SU-DHL-6 (cell line): ENCODE measurements at regions not wholly inside any gene's neighbourhood (a gene's known extent, or its start where the extent isn't known, plus 50 kb on each side); places are given as distances from the start of the nearest gene placed in this dataset.

Source experiments
- H2AFZ ChIP-seq: fragments of 200-600 bp; sonication (generic); 2 replicates; pipeline ENCODE4 v1.6.1; 2014; ENCODE audit warnings: low read depth, mild to moderate bottlenecking, moderate library complexity, mixed read lengths, antibody characterized with exemption, low read length; ENCODE audit not compliant: severe bottlenecking
- H3F3A ChIP-seq: fragments of 200-600 bp; shearing (Covaris generic); 2 replicates; pipeline ENCODE4 v1.6.0; 2016; ENCODE audit warnings: antibody characterized with exemption, mild to moderate bottlenecking; ENCODE audit not compliant: insufficient read depth
- H3K27ac ChIP-seq: fragments of 200-600 bp; sonication (generic); 2 replicates; pipeline ENCODE4 v1.5.1; 2016; ENCODE audit warnings: low read depth, mild to moderate bottlenecking, low read length, moderate library complexity, mixed read lengths
- H3K27me3 ChIP-seq: fragments of 200-600 bp; sonication (generic), shearing (Covaris generic); 2 replicates; pipeline ENCODE4 v1.6.0; 2014; ENCODE audit warnings: mild to moderate bottlenecking, low read length
- H3K36me3 ChIP-seq: fragments of 200-600 bp; sonication (generic); 2 replicates; pipeline ENCODE4 v1.6.1; 2014; ENCODE audit warnings: mild to moderate bottlenecking, low read length, mixed read lengths
- H3K4me2 ChIP-seq: fragments of 300-600, 200-600 bp; shearing (Covaris generic), sonication (generic); 2 replicates; pipeline ENCODE4 v1.6.0; 2014; ENCODE audit warnings: low read length, low read depth, mild to moderate bottlenecking; ENCODE audit not compliant: poor library complexity, severe bottlenecking
- H3K4me3 ChIP-seq: fragments of 200-600 bp; sonication (generic); 2 replicates; pipeline ENCODE4 v1.5.1; 2014; ENCODE audit warnings: antibody characterized with exemption, low read length, mild to moderate bottlenecking, mixed read lengths; ENCODE audit not compliant: insufficient read depth, poor library complexity, severe bottlenecking
- H3K79me2 ChIP-seq: fragments of 200-600 bp; sonication (generic); 2 replicates; pipeline ENCODE4 v1.6.1; 2014; ENCODE audit warnings: mild to moderate bottlenecking, low read length, moderate library complexity; ENCODE audit not compliant: insufficient read depth
- H3K9ac ChIP-seq: fragments of 200-600 bp; sonication (generic); 2 replicates; pipeline ENCODE4 v1.7.0; 2014; ENCODE audit warnings: mild to moderate bottlenecking, low read length
- H3K9me2 ChIP-seq: fragments of 200-600 bp; sonication (generic); replicated peaks from 2 replicates; pipeline ENCODE4 v1.6.1; 2014; ENCODE audit warnings: low read length; ENCODE audit not compliant: insufficient read depth
- H3K9me3 ChIP-seq: fragments of 200-600 bp; sonication (generic); 2 replicates; pipeline ENCODE4 v1.6.1; 2014; ENCODE audit warnings: low read length, mixed read lengths; ENCODE audit not compliant: insufficient read depth
- H4K20me1 ChIP-seq: fragments of 200-600 bp; sonication (generic); 2 replicates; pipeline ENCODE4 v1.6.1; 2014; ENCODE audit warnings: low read depth, mild to moderate bottlenecking, antibody characterized with exemption, low read length, moderate library complexity, mixed read lengths
- EZH2phosphoT487 ChIP-seq: fragments of 200-600 bp; sonication (generic), shearing (Covaris generic); conservative IDR thresholded peaks from 2 replicates; pipeline ENCODE4 v1.6.1; 2018; ENCODE audit warnings: mild to moderate bottlenecking, antibody characterized with exemption, low read length, moderate library complexity, mixed read lengths
- TF ChIP-seq, protein P1 (sequence below): fragments of 200-600 bp; sonication (generic); IDR thresholded peaks from one replicate; pipeline ENCODE4 v1.5.1; 2017; ENCODE audit warnings: antibody characterized with exemption, mild to moderate bottlenecking, low read length, moderate library complexity; ENCODE audit not compliant: insufficient read depth, poor library complexity, severe bottlenecking

DNA sequence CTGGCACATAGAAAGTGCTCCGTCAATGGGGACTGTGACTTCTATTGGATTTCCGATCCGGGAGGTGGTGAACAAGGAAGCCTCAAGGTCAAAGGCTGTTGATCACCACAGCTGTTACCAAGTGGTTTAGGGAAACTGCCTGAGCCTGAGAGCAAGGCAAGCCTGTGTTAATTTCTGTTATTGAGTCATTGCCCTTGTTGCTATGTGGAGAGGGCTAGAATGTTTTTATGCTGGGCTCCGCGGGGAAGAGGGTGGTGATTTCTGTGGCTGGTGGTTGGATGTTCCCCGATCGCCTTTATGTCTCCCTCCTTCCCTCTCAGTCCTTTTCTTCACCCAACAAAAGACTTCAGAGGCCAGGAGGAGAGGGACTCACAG, 108.5 kb upstream of the ALX4 start:
- H3K79me2 ChIP-seq: no peaks in the 10 kb centered on the region
- no peaks in the 10 kb centered on the region for H3K36me3 ChIP-seq
- H4K20me1 ChIP-seq: no peaks in the 10 kb centered on the region
- no peaks in the 10 kb centered on the region for H3F3A ChIP-seq
- no peak overlapping the region for H3K4me3 ChIP-seq
- H3K9me2 ChIP-seq: no peaks in the 10 kb centered on the region
- no peak for TF ChIP-seq EZH2phosphoT487
- TF ChIP-seq, protein P1, sequence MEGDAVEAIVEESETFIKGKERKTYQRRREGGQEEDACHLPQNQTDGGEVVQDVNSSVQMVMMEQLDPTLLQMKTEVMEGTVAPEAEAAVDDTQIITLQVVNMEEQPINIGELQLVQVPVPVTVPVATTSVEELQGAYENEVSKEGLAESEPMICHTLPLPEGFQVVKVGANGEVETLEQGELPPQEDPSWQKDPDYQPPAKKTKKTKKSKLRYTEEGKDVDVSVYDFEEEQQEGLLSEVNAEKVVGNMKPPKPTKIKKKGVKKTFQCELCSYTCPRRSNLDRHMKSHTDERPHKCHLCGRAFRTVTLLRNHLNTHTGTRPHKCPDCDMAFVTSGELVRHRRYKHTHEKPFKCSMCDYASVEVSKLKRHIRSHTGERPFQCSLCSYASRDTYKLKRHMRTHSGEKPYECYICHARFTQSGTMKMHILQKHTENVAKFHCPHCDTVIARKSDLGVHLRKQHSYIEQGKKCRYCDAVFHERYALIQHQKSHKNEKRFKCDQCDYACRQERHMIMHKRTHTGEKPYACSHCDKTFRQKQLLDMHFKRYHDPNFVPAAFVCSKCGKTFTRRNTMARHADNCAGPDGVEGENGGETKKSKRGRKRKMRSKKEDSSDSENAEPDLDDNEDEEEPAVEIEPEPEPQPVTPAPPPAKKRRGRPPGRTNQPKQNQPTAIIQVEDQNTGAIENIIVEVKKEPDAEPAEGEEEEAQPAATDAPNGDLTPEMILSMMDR: no peak
- H3K4me2 ChIP-seq: no peak overlapping the region
- no peaks in the 10 kb centered on the region for H3K9me3 ChIP-seq
- H2AFZ ChIP-seq: no peak overlapping the region
- H3K27ac ChIP-seq: no peak overlapping the region
- H3K9ac ChIP-seq: no peak overlapping the region
- H3K27me3 ChIP-seq: no peaks in the 10 kb centered on the region

DNA sequence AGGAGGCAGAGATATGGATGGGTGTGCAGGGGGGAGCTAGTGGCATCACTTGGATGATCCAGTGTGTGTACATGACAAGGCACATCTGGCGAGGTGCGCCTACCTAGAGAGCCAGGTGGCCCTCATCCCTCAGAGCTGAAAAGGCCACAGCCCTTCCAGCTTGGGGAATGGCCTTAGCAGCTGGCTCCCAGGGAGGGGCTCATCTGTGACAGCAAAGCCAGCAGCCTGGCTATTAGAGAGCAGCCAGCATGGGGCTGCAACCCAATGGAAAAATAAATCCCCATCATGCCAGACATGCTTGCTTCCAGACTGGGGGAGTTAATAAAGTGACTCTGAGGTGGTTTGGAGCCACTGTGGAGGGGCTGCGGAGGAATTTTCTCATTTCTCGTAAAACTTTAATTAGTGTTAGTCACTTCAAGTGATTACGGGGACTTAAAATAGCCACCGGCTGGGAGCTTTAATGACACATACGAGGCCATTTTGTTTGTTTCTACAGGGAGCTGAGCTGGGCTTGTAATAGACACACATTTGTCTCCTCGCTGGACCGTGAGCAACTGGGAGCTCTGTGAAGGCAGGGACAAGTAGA, 111.2 kb upstream of the ALX4 start:
- Histone ChIP-seq H4K20me1 (no peaks in the 10 kb centered on the region), H3K36me3 (no peaks in the 10 kb centered on the region), H3K79me2 (no peaks in the 10 kb centered on the region), H3K27me3 (no peaks in the 10 kb centered on the region), H3K4me3 (no peak overlapping the region), H3K9ac (no peak overlapping the region), H3K9me2 (no peaks in the 10 kb centered on the region), H3K27ac (no peak overlapping the region), H2AFZ (no peak overlapping the region), H3K4me2 (no peak overlapping the region), H3F3A (no peaks in the 10 kb centered on the region), H3K9me3 (no peaks in the 10 kb centered on the region)
- TF ChIP-seq EZH2phosphoT487: no peak
- TF ChIP-seq, protein P1: no peak

DNA sequence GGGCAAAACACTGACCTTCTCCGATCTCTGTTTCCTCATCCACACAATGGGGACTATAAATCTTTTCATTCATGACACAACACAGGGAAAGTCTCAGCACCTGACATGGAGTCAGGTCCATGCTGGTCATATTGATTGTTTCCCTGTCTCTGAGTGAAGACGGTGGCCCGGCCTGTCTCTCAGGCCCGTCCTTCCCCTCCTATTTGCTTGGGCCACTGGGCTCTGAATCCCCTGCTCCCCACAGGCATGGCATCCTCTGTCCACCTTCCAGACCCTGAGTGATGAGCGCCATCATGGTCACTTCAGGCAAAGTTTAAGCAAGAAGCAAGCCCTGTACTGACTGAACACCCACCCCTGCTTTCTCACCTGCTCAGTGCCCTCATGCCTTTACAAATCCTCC, 113.3 kb upstream of the ALX4 start:
- Histone ChIP-seq H3K27ac (no peak overlapping the region), H3F3A (no peaks in the 10 kb centered on the region), H2AFZ (no peak overlapping the region), H3K79me2 (no peaks in the 10 kb centered on the region), H3K9ac (no peak overlapping the region), H3K9me3 (no peaks in the 10 kb centered on the region), H3K27me3 (no peaks in the 10 kb centered on the region), H3K4me3 (no peak overlapping the region), H3K9me2 (no peaks in the 10 kb centered on the region), H4K20me1 (no peaks in the 10 kb centered on the region), H3K4me2 (no peak overlapping the region), H3K36me3 (no peaks in the 10 kb centered on the region)
- no peak for TF ChIP-seq EZH2phosphoT487
- TF ChIP-seq, protein P1: no peak
